Ishikawa (cell line): ENCODE measurements at regions not wholly inside any gene's neighbourhood (a gene's known extent, or its start where the extent isn't known, plus 50 kb on each side); places are given as distances from the start of the nearest gene placed in this dataset.

Experiments used
- CEBPB ChIP-seq: IDR thresholded peaks from 2 replicates; pipeline ENCODE4 v1.6.1; 2012
- CREB1 ChIP-seq: IDR thresholded peaks from 2 replicates; pipeline ENCODE4 v1.6.1; 2012; ENCODE audit warnings: low read depth
- EGR1 ChIP-seq: IDR thresholded peaks from 2 replicates; pipeline ENCODE4 v1.6.1; 2012
- EP300 ChIP-seq: IDR thresholded peaks from 2 replicates; pipeline ENCODE4 v1.6.1; 2012; ENCODE audit warnings: borderline replicate concordance
- FOXM1 ChIP-seq: IDR thresholded peaks from 2 replicates; pipeline ENCODE4 v1.6.1; 2012; ENCODE audit warnings: low read depth, borderline replicate concordance
- MAX ChIP-seq: IDR thresholded peaks from 2 replicates; pipeline ENCODE4 v1.6.1; 2012
- NFIC ChIP-seq: IDR thresholded peaks from 2 replicates; pipeline ENCODE4 v1.6.1; 2012
- RAD21 ChIP-seq: IDR thresholded peaks from 2 replicates; pipeline ENCODE4 v1.6.1; 2012; ENCODE audit warnings: low read depth
- REST ChIP-seq: IDR thresholded peaks from 2 replicates; pipeline ENCODE4 v1.6.1; 2012; ENCODE audit warnings: low read depth, mild to moderate bottlenecking
- TAF1 ChIP-seq: IDR thresholded peaks from 2 replicates; pipeline ENCODE4 v1.6.1; 2012; ENCODE audit warnings: low read depth, mild to moderate bottlenecking
- TCF12 ChIP-seq: IDR thresholded peaks from 2 replicates; pipeline ENCODE4 v1.6.1; 2012; ENCODE audit warnings: low read depth
- TEAD4 ChIP-seq: IDR thresholded peaks from 2 replicates; pipeline ENCODE4 v1.6.1; 2012
- USF1 ChIP-seq: IDR thresholded peaks from 2 replicates; pipeline ENCODE4 v1.6.1; 2012
- YY1 ChIP-seq: IDR thresholded peaks from 2 replicates; pipeline ENCODE4 v1.6.1; 2012; ENCODE audit warnings: low read depth
- ZBTB7A ChIP-seq: IDR thresholded peaks from 2 replicates; pipeline ENCODE4 v1.6.1; 2012; ENCODE audit warnings: low read depth

- TF ChIP-seq CEBPB = no peak
- TF ChIP-seq USF1 = no peak
- no peak for TF ChIP-seq MAX
Observed at GRCh38 chr7:96400001-96400400, 78.1 kb upstream of the SLC25A13 start.

GRCh38 chr7:96397936-96398598 is 76.2 kb upstream of the SLC25A13 start:
- TF ChIP-seq CREB1 (no peak), EGR1 (peak; percentile 77)

- no peak for TF ChIP-seq NFIC
- no peak for TF ChIP-seq TEAD4
- no peak for TF ChIP-seq RAD21
Observed at GRCh38 chr7:96388620-96389383, 66.9 kb upstream of the SLC25A13 start.

- TF ChIP-seq YY1 (no peak), FOXM1 (no peak), ZBTB7A (no peak), TCF12 (no peak), MAX (no peak), CREB1 (no peak), NFIC (no peak), EGR1 (no peak), REST (no peak), TAF1 (no peak), TEAD4 (no peak), CEBPB (no peak)
Observed at GRCh38 chr7:96388166-96388565, 66.3 kb upstream of the SLC25A13 start.

GRCh38 chr7:96380111-96380512 is 58.2 kb upstream of the SLC25A13 start:
- TF ChIP-seq CEBPB = no peak
- no peak for TF ChIP-seq RAD21
- TF ChIP-seq YY1 = no peak
- TF ChIP-seq FOXM1 = no peak
- no peak for TF ChIP-seq REST
- no peak for TF ChIP-seq EGR1
- no peak for TF ChIP-seq MAX
- TF ChIP-seq TEAD4 = 0 out of 2 replicates have a peak, but pooled peaks have one; percentile 7
- no peak for TF ChIP-seq ZBTB7A
- TF ChIP-seq USF1 = no peak
- peak; percentile 52; the same call in 1 of the 2 replicates for TF ChIP-seq EP300
- TF ChIP-seq TCF12 = 0 out of 2 replicates have a peak, but pooled peaks have one; percentile 33
- TF ChIP-seq TAF1 = no peak
- TF ChIP-seq CREB1 = no peak
- TF ChIP-seq NFIC = peak; percentile 69

GRCh38 chr7:96377399-96377798 is 55.5 kb upstream of the SLC25A13 start:
- TF ChIP-seq TEAD4 = no peak
